Osteocyte (in vitro differentiated cells): ENCODE measurements at regions not wholly inside any gene's neighbourhood (a gene's known extent, or its start where the extent isn't known, plus 50 kb on each side); places are given as distances from the start of the nearest gene placed in this dataset.

Experiments
- DNase-seq: peaks from one replicate; pipeline ENCODE4 v3.0.0; 2021; ENCODE audit warnings: mixed read lengths; ENCODE audit not compliant: unreplicated experiment; ENCODE audit errors: extremely low spot score
- H3K27ac Mint-ChIP-seq: one replicate; pipeline ENCODE4 v1.8.0; 2021; ENCODE audit warnings: mild to moderate bottlenecking, mixed read lengths; ENCODE audit not compliant: unreplicated experiment
- H3K27me3 Mint-ChIP-seq: one replicate; pipeline ENCODE4 v1.8.0; 2021; ENCODE audit warnings: mixed read lengths; ENCODE audit not compliant: unreplicated experiment
- H3K36me3 Mint-ChIP-seq: one replicate; pipeline ENCODE4 v1.8.0; 2021; ENCODE audit warnings: mixed read lengths; ENCODE audit not compliant: unreplicated experiment
- H3K4me1 Mint-ChIP-seq: one replicate; pipeline ENCODE4 v1.8.0; 2021; ENCODE audit warnings: mixed read lengths; ENCODE audit not compliant: unreplicated experiment
- H3K4me3 Mint-ChIP-seq: one replicate; pipeline ENCODE4 v1.8.0; 2021; ENCODE audit warnings: mild to moderate bottlenecking, moderate library complexity, mixed read lengths; ENCODE audit not compliant: unreplicated experiment
- H3K9me3 Mint-ChIP-seq: one replicate; pipeline ENCODE4 v1.8.0; 2021; ENCODE audit warnings: mixed read lengths; ENCODE audit not compliant: unreplicated experiment
- CTCF ChIP-seq: fragments of 200-600 bp; sonication (generic); IDR thresholded peaks from 2 replicates; pipeline ENCODE4 v1.5.0; 2021; ENCODE audit warnings: antibody characterized with exemption, mild to moderate bottlenecking, moderate library complexity

GRCh38 chr15:69505956-69506556, 53.4 kb downstream of the RPLP1 start:
- Mint-ChIP-seq H3K4me3 (no peak overlapping the region), H3K4me1 (no peaks in the 10 kb centered on the region), H3K36me3 (no peaks in the 10 kb centered on the region), H3K9me3 (peaks cover 7% of the 10 kb centered on the region), H3K27ac (no peak overlapping the region), H3K27me3 (peaks cover 63% of the 10 kb centered on the region)
- TF ChIP-seq CTCF, result no peak
- peak; percentile 42 for DNase-seq

GRCh38 chr15:69508659-69509058, 56.0 kb downstream of the RPLP1 start:
- TF ChIP-seq CTCF, result no peak
- Mint-ChIP-seq H3K4me3 (no peak overlapping the region), H3K36me3 (no peaks in the 10 kb centered on the region), H3K4me1 (no peaks in the 10 kb centered on the region), H3K27me3 (peaks cover 70% of the 10 kb centered on the region), H3K27ac (no peak overlapping the region), H3K9me3 (peaks cover 7% of the 10 kb centered on the region)
- peak; percentile 36 for DNase-seq

- no peak for TF ChIP-seq CTCF
- H3K9me3 Mint-ChIP-seq, result peaks cover 7% of the 10 kb centered on the region
- no peak overlapping the region for H3K4me3 Mint-ChIP-seq
- H3K4me1 Mint-ChIP-seq, result no peaks in the 10 kb centered on the region
- DNase-seq, result peak; percentile 57
- H3K27ac Mint-ChIP-seq, result no peak overlapping the region
- H3K27me3 Mint-ChIP-seq, result peaks cover 67% of the 10 kb centered on the region
- no peaks in the 10 kb centered on the region for H3K36me3 Mint-ChIP-seq
Measured at GRCh38 chr15:69509131-69509530, 56.5 kb downstream of the RPLP1 start.

GRCh38 chr15:69510556-69510955, 57.9 kb downstream of the RPLP1 start:
- no peaks in the 10 kb centered on the region for H3K4me1 Mint-ChIP-seq
- peak; percentile 11 for DNase-seq
- no peak overlapping the region for H3K4me3 Mint-ChIP-seq
- TF ChIP-seq CTCF, result no peak
- H3K27me3 Mint-ChIP-seq, result peaks cover 68% of the 10 kb centered on the region
- H3K36me3 Mint-ChIP-seq, result no peaks in the 10 kb centered on the region
- H3K9me3 Mint-ChIP-seq, result peaks cover 7% of the 10 kb centered on the region
- no peak overlapping the region for H3K27ac Mint-ChIP-seq

GRCh38 chr15:69511015-69511414, 58.4 kb downstream of the RPLP1 start:
- no peak overlapping the region for H3K4me3 Mint-ChIP-seq
- no peak for TF ChIP-seq CTCF
- H3K27me3 Mint-ChIP-seq, result peaks cover 64% of the 10 kb centered on the region
- no peak overlapping the region for H3K27ac Mint-ChIP-seq
- no peaks in the 10 kb centered on the region for H3K36me3 Mint-ChIP-seq
- peak; percentile 11 for DNase-seq
- peaks cover 7% of the 10 kb centered on the region for H3K9me3 Mint-ChIP-seq
- H3K4me1 Mint-ChIP-seq, result no peaks in the 10 kb centered on the region
